ENCODE measurements at regions not wholly inside any gene's neighbourhood (a gene's known extent, or its start where the extent isn't known, plus 50 kb on each side); places are given as distances from the start of the nearest gene placed in this dataset.

DNA sequence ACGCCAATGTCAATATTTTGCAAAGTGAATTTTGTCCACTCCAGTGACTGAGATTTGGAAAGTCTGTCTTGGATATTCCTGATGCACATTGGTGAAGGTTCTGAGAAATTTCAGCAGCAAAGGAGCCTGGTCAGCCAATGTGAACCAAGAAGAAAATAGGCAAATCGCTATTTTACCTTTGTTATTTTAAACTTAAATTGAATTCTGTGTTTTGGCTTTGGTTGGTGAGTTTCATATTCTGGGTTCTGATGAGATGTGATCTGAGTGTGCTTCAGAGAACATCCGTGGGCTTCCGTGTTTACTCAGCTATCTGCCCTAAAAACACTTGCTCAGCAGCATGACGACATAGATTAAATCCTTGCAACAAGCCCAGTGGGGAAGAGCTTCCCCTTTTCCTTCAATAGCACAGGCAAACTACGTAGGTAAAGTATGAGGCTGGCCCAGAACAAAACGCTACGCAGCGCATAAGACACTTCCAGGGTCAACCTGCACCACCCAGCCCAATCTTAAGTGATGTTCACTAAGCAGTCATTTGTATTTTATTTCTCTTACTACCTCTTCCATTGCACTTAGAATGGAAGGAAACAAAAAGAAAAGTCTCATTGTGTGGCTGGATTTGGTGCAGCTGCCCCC is 176.4 kb upstream of the KAZN start:
- Histone ChIP-seq H3K79me1 (ENCODE audit: low read depth, low read length) (no peaks in the 10 kb centered on the region), H2BK15ac (ENCODE audit: low read length) (no peak overlapping the region), H3K27me3 (ENCODE audit: control insufficient read depth in 3 of 3, insufficient read depth in 3 of 3, low read depth in 1 of 3, low read length in 3 of 3) (no peaks in the 10 kb centered on the region), H3K4me1 (ENCODE audit: control insufficient read depth in 2 of 2, insufficient read depth in 1 of 2, low read depth in 1 of 2, low read length in 2 of 2) (no peaks in the 10 kb centered on the region), H3K14ac (ENCODE audit: low read length) (no peak overlapping the region), H4K8ac (ENCODE audit: low read depth, low read length) (no peak overlapping the region), H3K4me3 (ENCODE audit: low read length in 2 of 2) (no peak overlapping the region), H3K4ac (ENCODE audit: low read length) (no peak overlapping the region), H2AFZ (ENCODE audit: low read length) (no peak overlapping the region), H3K9ac (ENCODE audit: low read depth, low read length, poor library complexity) (no peak overlapping the region), H2BK120ac (ENCODE audit: low read depth, low read length) (no peak overlapping the region), H2BK12ac (ENCODE audit: low read length) (no peak overlapping the region), H2BK5ac (ENCODE audit: low read length) (no peak overlapping the region), H3K4me2 (ENCODE audit: insufficient read depth, low read length, poor library complexity, severe bottlenecking) (no peak overlapping the region), H3K36me3 (replicated peaks in 1 of 2; ENCODE audit: control insufficient read depth in 2 of 2, insufficient read depth in 2 of 2, low read length in 2 of 2) (no peaks in the 10 kb centered on the region), H2AK5ac (ENCODE audit: low read depth, low read length) (no peak overlapping the region), H3K9me3 (replicated peaks in 1 of 2; ENCODE audit: control insufficient read depth in 2 of 2, insufficient read depth in 1 of 2, low read depth in 1 of 2, low read length in 2 of 2) (peaks cover 0 to 8% of the 10 kb centered on the region in 2 donors), H4K91ac (ENCODE audit: low read depth, low read length, poor library complexity) (no peak overlapping the region), H3K23ac (ENCODE audit: low read depth, low read length, poor library complexity) (no peak overlapping the region), H3K27ac (replicated peaks; ENCODE audit: low read length) (no peak overlapping the region), H3K18ac (ENCODE audit: low read length) (no peak overlapping the region)
- no CpG with 5 or more reads among the region's 9 CpGs for WGBS, 2 donors (ENCODE audit: extremely low coverage in 2 of 2, insufficient read length in 2 of 2, insufficient replicate concordance in 1 of 2)
- no peak for DNase-seq (ENCODE audit: low spot score)

DNA sequence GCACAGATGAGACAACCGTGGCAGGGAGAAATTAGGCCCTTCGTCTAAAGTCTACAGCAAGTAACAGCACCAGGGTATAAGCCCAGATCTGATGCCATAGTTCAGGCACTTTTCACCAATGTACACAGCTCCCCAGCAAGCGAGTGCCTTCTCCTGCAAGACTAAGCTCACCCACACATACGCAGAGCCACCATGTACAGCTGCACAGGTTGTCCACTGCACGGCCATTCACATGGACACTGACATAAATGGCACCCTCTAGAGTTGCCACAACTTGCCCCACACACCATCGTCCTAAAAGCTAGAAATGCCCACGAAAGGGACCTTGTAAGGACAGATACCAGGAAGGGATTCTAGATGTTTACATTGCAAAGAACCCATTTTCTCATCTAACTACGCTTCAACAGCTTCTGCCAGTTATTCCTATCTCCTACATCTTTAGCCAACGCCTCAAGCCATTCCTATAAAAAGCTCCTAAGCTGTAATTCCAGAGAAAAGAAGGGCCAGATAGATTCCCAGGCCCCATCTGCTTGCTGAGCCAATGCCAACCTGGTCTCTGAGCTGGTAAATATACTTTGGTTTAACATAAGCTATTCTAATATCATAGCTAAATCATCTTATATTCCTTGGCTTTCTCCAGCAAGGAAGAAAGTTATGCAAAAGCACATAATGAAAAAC is 174.0 kb upstream of the KAZN start:
- Histone ChIP-seq H3K23ac (ENCODE audit: low read depth, low read length, poor library complexity) (no peak overlapping the region), H3K4me2 (ENCODE audit: insufficient read depth, low read length, poor library complexity, severe bottlenecking) (no peak overlapping the region), H3K27me3 (ENCODE audit: control insufficient read depth in 3 of 3, insufficient read depth in 3 of 3, low read depth in 1 of 3, low read length in 3 of 3) (no peaks in the 10 kb centered on the region), H2BK120ac (ENCODE audit: low read depth, low read length) (no peak overlapping the region), H3K9me3 (replicated peaks in 1 of 2; ENCODE audit: control insufficient read depth in 2 of 2, insufficient read depth in 1 of 2, low read depth in 1 of 2, low read length in 2 of 2) (peaks cover 0 to 8% of the 10 kb centered on the region in 2 donors), H3K27ac (replicated peaks; ENCODE audit: low read length) (no peak overlapping the region), H2AK5ac (ENCODE audit: low read depth, low read length) (no peak overlapping the region), H2BK12ac (ENCODE audit: low read length) (no peak overlapping the region), H4K8ac (ENCODE audit: low read depth, low read length) (peak overlapping the region; percentile 33), H3K14ac (ENCODE audit: low read length) (no peak overlapping the region), H2BK15ac (ENCODE audit: low read length) (no peak overlapping the region), H3K4ac (ENCODE audit: low read length) (no peak overlapping the region), H3K9ac (ENCODE audit: low read depth, low read length, poor library complexity) (no peak overlapping the region), H3K79me1 (ENCODE audit: low read depth, low read length) (no peaks in the 10 kb centered on the region), H2BK5ac (ENCODE audit: low read length) (no peak overlapping the region), H2AFZ (ENCODE audit: low read length) (no peak overlapping the region), H3K4me1 (ENCODE audit: control insufficient read depth in 2 of 2, insufficient read depth in 1 of 2, low read depth in 1 of 2, low read length in 2 of 2) (no peaks in the 10 kb centered on the region), H3K18ac (ENCODE audit: low read length) (no peak overlapping the region), H3K4me3 (ENCODE audit: low read length in 2 of 2) (no peak overlapping the region), H4K91ac (ENCODE audit: low read depth, low read length, poor library complexity) (no peak overlapping the region), H3K36me3 (replicated peaks in 1 of 2; ENCODE audit: control insufficient read depth in 2 of 2, insufficient read depth in 2 of 2, low read length in 2 of 2) (no peaks in the 10 kb centered on the region)
- no CpG with 5 or more reads among the region's 9 CpGs for WGBS, 2 donors (ENCODE audit: extremely low coverage in 2 of 2, insufficient read length in 2 of 2, insufficient replicate concordance in 1 of 2)
- DNase-seq (ENCODE audit: low spot score), result no peak

DNA sequence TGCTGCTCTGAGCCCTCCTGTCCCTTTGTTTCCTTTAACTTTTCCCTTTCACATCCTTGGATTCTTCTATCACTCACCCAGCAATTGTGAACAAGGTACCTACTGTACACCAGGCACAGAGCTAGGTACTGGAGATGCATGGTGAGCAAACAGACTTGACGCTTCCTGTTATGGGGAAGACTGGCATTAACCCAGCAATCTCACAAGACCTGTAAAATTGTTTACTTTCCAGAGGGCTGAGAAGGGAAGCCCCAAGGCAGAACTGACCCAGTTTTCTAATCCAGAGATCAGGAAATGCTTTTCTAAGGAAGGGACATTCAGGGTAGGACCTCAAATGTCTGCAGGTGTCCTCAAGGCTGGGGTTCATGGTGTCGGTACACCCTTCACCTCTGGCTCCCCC is 171.6 kb upstream of the KAZN start:
- no peak overlapping the region for H3K14ac ChIP-seq (ENCODE audit: low read length)
- H3K4me3 ChIP-seq (ENCODE audit: low read length in 2 of 2), result no peak overlapping the region
- no peak overlapping the region for H2BK12ac ChIP-seq (ENCODE audit: low read length)
- H3K9ac ChIP-seq (ENCODE audit: low read depth, low read length, poor library complexity), result no peak overlapping the region
- no peak overlapping the region for H4K91ac ChIP-seq (ENCODE audit: low read depth, low read length, poor library complexity)
- no peaks in the 10 kb centered on the region for H3K79me1 ChIP-seq (ENCODE audit: low read depth, low read length)
- no peak overlapping the region for H2AFZ ChIP-seq (ENCODE audit: low read length)
- no peaks in the 10 kb centered on the region for H3K36me3 ChIP-seq (replicated peaks in 1 of 2; ENCODE audit: control insufficient read depth in 2 of 2, insufficient read depth in 2 of 2, low read length in 2 of 2)
- H3K4me2 ChIP-seq (ENCODE audit: insufficient read depth, low read length, poor library complexity, severe bottlenecking), result no peak overlapping the region
- DNase-seq (ENCODE audit: low spot score), result no peak
- H3K23ac ChIP-seq (ENCODE audit: low read depth, low read length, poor library complexity), result no peak overlapping the region
- H3K4me1 ChIP-seq (ENCODE audit: control insufficient read depth in 2 of 2, insufficient read depth in 1 of 2, low read depth in 1 of 2, low read length in 2 of 2), result peaks cover 0 to 1% of the 10 kb centered on the region in 2 donors
- no peak overlapping the region for H2BK15ac ChIP-seq (ENCODE audit: low read length)
- no peak overlapping the region for H2BK120ac ChIP-seq (ENCODE audit: low read depth, low read length)
- H3K27ac ChIP-seq (replicated peaks; ENCODE audit: low read length), result no peak overlapping the region
- no peak overlapping the region for H2AK5ac ChIP-seq (ENCODE audit: low read depth, low read length)
- no peak overlapping the region for H4K8ac ChIP-seq (ENCODE audit: low read depth, low read length)
- no peak overlapping the region for H2BK5ac ChIP-seq (ENCODE audit: low read length)
- no peaks in the 10 kb centered on the region for H3K27me3 ChIP-seq (ENCODE audit: control insufficient read depth in 3 of 3, insufficient read depth in 3 of 3, low read depth in 1 of 3, low read length in 3 of 3)
- no CpG with 5 or more reads among the region's 2 CpGs for WGBS, 2 donors (ENCODE audit: extremely low coverage in 2 of 2, insufficient read length in 2 of 2, insufficient replicate concordance in 1 of 2)
- H3K18ac ChIP-seq (ENCODE audit: low read length), result no peak overlapping the region
- H3K9me3 ChIP-seq (replicated peaks in 1 of 2; ENCODE audit: control insufficient read depth in 2 of 2, insufficient read depth in 1 of 2, low read depth in 1 of 2, low read length in 2 of 2), result peaks cover 0 to 3% of the 10 kb centered on the region in 2 donors
- H3K4ac ChIP-seq (ENCODE audit: low read length), result no peak overlapping the region

DNA sequence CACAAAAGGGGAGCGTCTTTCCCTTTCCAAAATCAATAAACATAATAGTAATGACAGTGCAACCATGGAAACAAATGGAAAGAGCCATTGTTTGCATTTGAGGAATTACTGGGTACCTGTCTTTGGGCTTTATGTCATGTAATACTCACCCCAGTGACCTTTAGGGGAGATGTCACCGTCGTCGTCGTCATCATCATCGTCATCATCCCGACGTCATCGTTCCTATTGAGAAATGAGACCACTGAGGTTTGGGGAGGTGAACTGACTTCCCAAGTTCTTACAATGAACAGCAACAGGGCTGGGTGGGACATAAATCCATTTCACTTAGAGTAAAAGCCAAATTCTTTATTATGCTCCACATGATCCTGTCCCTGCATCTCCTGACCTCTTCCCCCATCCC is 168.9 kb upstream of the KAZN start:
- Histone ChIP-seq H3K4me3 (ENCODE audit: low read length in 2 of 2) (no peak overlapping the region), H3K18ac (ENCODE audit: low read length) (no peak overlapping the region), H3K9ac (ENCODE audit: low read depth, low read length, poor library complexity) (no peak overlapping the region), H3K14ac (ENCODE audit: low read length) (no peak overlapping the region), H2BK5ac (ENCODE audit: low read length) (no peak overlapping the region), H3K36me3 (replicated peaks in 1 of 2; ENCODE audit: control insufficient read depth in 2 of 2, insufficient read depth in 2 of 2, low read length in 2 of 2) (no peaks in the 10 kb centered on the region), H2BK120ac (ENCODE audit: low read depth, low read length) (no peak overlapping the region), H4K91ac (ENCODE audit: low read depth, low read length, poor library complexity) (no peak overlapping the region), H3K4me2 (ENCODE audit: insufficient read depth, low read length, poor library complexity, severe bottlenecking) (no peak overlapping the region), H3K4me1 (ENCODE audit: control insufficient read depth in 2 of 2, insufficient read depth in 1 of 2, low read depth in 1 of 2, low read length in 2 of 2) (peaks cover 0 to 1% of the 10 kb centered on the region in 2 donors), H3K9me3 (replicated peaks in 1 of 2; ENCODE audit: control insufficient read depth in 2 of 2, insufficient read depth in 1 of 2, low read depth in 1 of 2, low read length in 2 of 2) (peaks cover 0 to 3% of the 10 kb centered on the region in 2 donors), H3K79me1 (ENCODE audit: low read depth, low read length) (no peaks in the 10 kb centered on the region), H3K23ac (ENCODE audit: low read depth, low read length, poor library complexity) (no peak overlapping the region), H4K8ac (ENCODE audit: low read depth, low read length) (no peak overlapping the region), H2AK5ac (ENCODE audit: low read depth, low read length) (no peak overlapping the region), H2BK12ac (ENCODE audit: low read length) (no peak overlapping the region), H3K4ac (ENCODE audit: low read length) (no peak overlapping the region), H2AFZ (ENCODE audit: low read length) (no peak overlapping the region), H2BK15ac (ENCODE audit: low read length) (no peak overlapping the region), H3K27ac (replicated peaks; ENCODE audit: low read length) (no peak overlapping the region), H3K27me3 (ENCODE audit: control insufficient read depth in 3 of 3, insufficient read depth in 3 of 3, low read depth in 1 of 3, low read length in 3 of 3) (no peaks in the 10 kb centered on the region)
- WGBS, 2 donors (ENCODE audit: extremely low coverage in 2 of 2, insufficient read length in 2 of 2, insufficient replicate concordance in 1 of 2), result no CpG with 5 or more reads among the region's 9 CpGs
- DNase-seq (ENCODE audit: low spot score), result no peak
